ENCODE measurements at regions not wholly inside any gene's neighbourhood (a gene's known extent, or its start where the extent isn't known, plus 50 kb on each side); places are given as distances from the start of the nearest gene placed in this dataset.

DNA sequence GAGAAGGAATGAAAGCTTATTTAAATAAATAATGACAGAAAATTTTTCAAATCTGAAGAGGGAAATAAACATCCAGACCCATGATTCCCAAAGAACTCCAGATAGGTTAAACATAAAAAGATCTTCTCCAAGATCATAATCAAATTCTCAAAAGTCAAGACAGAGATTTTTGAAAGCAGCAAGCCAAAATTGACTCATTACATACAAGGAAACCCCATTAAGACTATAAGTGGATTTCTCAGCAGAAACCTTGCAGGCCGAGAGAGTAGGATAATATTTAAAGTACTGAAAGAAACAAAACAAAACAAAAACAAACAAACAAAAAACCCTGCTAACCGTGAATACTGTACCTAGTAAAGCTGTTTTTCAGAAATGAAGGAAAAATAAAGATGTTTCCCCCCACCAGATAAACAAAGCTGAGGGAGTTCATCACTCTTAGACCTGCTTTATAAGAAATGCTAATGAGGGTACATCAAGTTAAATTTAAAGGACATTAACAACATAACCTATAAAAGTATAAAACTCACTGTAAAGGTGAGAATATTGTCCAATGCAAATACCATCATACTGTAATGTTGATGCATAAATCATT lies 412.2 kb downstream of the INSC start:
- TF ChIP-seq POLR2AphosphoS5 (IDR thresholded peaks at IDR 0.05; ENCODE audit: low read depth, low read length) = no peak
- TF ChIP-seq, protein P1, sequence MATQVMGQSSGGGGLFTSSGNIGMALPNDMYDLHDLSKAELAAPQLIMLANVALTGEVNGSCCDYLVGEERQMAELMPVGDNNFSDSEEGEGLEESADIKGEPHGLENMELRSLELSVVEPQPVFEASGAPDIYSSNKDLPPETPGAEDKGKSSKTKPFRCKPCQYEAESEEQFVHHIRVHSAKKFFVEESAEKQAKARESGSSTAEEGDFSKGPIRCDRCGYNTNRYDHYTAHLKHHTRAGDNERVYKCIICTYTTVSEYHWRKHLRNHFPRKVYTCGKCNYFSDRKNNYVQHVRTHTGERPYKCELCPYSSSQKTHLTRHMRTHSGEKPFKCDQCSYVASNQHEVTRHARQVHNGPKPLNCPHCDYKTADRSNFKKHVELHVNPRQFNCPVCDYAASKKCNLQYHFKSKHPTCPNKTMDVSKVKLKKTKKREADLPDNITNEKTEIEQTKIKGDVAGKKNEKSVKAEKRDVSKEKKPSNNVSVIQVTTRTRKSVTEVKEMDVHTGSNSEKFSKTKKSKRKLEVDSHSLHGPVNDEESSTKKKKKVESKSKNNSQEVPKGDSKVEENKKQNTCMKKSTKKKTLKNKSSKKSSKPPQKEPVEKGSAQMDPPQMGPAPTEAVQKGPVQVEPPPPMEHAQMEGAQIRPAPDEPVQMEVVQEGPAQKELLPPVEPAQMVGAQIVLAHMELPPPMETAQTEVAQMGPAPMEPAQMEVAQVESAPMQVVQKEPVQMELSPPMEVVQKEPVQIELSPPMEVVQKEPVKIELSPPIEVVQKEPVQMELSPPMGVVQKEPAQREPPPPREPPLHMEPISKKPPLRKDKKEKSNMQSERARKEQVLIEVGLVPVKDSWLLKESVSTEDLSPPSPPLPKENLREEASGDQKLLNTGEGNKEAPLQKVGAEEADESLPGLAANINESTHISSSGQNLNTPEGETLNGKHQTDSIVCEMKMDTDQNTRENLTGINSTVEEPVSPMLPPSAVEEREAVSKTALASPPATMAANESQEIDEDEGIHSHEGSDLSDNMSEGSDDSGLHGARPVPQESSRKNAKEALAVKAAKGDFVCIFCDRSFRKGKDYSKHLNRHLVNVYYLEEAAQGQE (IDR thresholded peaks at IDR 0.05; ENCODE audit: insufficient read depth in 1 of 2, low read depth in 2 of 2, low read length in 2 of 2) = no peak
- TF ChIP-seq FOXP2 (optimal IDR thresholded peaks at IDR 0.05; ENCODE audit: borderline replicate concordance, extremely low read depth, extremely low read length, insufficient read depth) = no peak
- no peak for TF ChIP-seq TAF1 (IDR thresholded peaks at IDR 0.05; ENCODE audit: borderline replicate concordance, insufficient read depth, low read length)
- TF ChIP-seq SIN3A (IDR thresholded peaks at IDR 0.05; ENCODE audit: borderline replicate concordance, insufficient read depth, low read length) = no peak

DNA sequence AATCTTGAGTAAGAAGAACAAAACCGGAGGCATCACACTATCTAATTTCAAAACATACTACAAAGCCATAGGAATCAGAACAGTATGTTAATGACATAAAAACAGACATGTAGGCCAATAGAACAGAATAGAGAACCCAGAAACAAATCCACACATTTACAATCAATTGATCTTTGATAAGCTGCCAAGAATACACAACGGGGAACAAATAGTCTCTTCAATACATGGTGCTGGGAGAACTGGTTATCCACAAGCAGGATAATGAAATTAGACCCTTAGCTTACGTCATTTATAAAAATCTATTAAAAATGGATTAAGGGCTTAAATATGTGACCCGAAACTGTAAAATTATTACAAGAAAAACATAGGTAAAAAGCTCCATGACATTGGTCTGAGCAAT lies 417.7 kb downstream of the INSC start:
- no peak for TF ChIP-seq SIN3A (IDR thresholded peaks at IDR 0.05; ENCODE audit: borderline replicate concordance, insufficient read depth, low read length)
- TF ChIP-seq, protein P1 (IDR thresholded peaks at IDR 0.05; ENCODE audit: insufficient read depth in 1 of 2, low read depth in 2 of 2, low read length in 2 of 2) = no peak
- TF ChIP-seq FOXP2 (optimal IDR thresholded peaks at IDR 0.05; ENCODE audit: borderline replicate concordance, extremely low read depth, extremely low read length, insufficient read depth) = no peak
- no peak for TF ChIP-seq TAF1 (IDR thresholded peaks at IDR 0.05; ENCODE audit: borderline replicate concordance, insufficient read depth, low read length)
- no peak for TF ChIP-seq POLR2AphosphoS5 (IDR thresholded peaks at IDR 0.05; ENCODE audit: low read depth, low read length)

DNA sequence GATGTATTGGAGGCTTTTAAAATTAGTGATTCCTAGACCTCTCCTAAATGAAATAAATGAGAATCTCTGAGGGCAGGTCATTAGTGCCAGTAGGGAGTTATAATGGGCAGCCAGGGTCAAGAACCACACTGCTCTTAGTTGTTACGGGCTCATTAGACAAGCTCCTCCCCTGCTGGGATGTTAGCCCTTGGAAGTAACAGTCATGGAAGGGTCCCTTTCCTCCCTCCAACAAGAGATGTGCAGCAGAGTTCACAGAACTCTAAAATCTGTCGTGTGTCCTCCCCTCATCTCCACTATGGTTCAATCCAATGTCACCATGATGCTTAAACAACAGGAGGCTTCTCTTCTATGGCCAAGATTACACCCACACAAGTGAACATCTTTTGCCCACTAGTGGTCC lies 419.5 kb downstream of the INSC start:
- TF ChIP-seq TAF1 (IDR thresholded peaks at IDR 0.05; ENCODE audit: borderline replicate concordance, insufficient read depth, low read length) = no peak
- TF ChIP-seq FOXP2 (optimal IDR thresholded peaks at IDR 0.05; ENCODE audit: borderline replicate concordance, extremely low read depth, extremely low read length, insufficient read depth) = no peak
- no peak for TF ChIP-seq POLR2AphosphoS5 (IDR thresholded peaks at IDR 0.05; ENCODE audit: low read depth, low read length)
- no peak for TF ChIP-seq SIN3A (IDR thresholded peaks at IDR 0.05; ENCODE audit: borderline replicate concordance, insufficient read depth, low read length)
- TF ChIP-seq, protein P1 (IDR thresholded peaks at IDR 0.05; ENCODE audit: insufficient read depth in 1 of 2, low read depth in 2 of 2, low read length in 2 of 2) = no peak

DNA sequence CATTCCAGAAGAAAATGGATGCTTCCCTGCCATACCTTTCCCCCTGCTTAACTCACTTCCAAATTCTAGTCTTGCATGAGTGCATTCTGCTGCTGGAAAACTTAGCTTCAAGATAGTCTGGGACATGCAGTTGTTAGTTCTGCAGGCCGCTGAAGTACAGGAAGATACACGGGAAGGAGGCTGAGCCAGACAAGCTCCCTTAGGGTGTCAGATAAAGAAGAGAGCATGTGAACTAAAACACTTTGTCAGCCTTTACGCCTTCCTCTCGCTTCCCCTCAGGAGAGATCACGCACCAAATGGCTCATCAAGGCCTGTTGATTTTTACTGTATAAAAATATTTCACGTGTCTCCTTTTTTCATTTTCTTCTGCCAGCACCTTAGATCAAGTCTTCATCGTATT lies 420.7 kb downstream of the INSC start:
- TF ChIP-seq POLR2AphosphoS5 (IDR thresholded peaks at IDR 0.05; ENCODE audit: low read depth, low read length) = no peak
- no peak for TF ChIP-seq FOXP2 (optimal IDR thresholded peaks at IDR 0.05; ENCODE audit: borderline replicate concordance, extremely low read depth, extremely low read length, insufficient read depth)
- TF ChIP-seq, protein P1 (IDR thresholded peaks at IDR 0.05; ENCODE audit: insufficient read depth in 1 of 2, low read depth in 2 of 2, low read length in 2 of 2) = no peak
- TF ChIP-seq SIN3A (IDR thresholded peaks at IDR 0.05; ENCODE audit: borderline replicate concordance, insufficient read depth, low read length) = no peak
- no peak for TF ChIP-seq TAF1 (IDR thresholded peaks at IDR 0.05; ENCODE audit: borderline replicate concordance, insufficient read depth, low read length)
